Activated gamma-delta T cell (primary cell): ENCODE measurements at regions not wholly inside any gene's neighbourhood (a gene's known extent, or its start where the extent isn't known, plus 50 kb on each side); places are given as distances from the start of the nearest gene placed in this dataset.
"Not testable (repeated sequence)": the region's sequence is repeated elsewhere in the genome, so short reads cannot be mapped to it uniquely, and the experiment has no call there.

Experiments used
- DNase-seq: peaks from one replicate; lab custom pipeline; 2025; lab: John Stamatoyannopoulos, UW

DNA sequence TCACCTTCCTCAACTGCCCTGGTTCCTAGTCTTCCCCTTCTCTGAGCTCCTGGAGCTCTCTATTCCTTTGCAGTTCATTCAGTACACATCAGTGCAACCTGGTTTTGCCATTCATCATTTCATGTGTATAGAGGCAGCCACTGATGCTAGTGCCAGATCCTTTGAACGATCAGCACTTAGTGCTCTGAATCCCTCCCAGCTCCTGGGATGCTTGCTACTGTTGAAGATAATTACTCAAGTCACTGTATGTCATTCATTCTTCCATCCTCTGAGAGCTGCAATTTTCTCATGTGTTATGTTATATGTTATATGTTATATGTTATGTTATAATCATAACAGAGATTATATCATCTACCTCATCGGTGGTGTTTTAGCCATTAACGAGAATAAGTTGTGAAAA, 98.5 kb upstream of the UXS1 start:
- no peak for DNase-seq

DNA sequence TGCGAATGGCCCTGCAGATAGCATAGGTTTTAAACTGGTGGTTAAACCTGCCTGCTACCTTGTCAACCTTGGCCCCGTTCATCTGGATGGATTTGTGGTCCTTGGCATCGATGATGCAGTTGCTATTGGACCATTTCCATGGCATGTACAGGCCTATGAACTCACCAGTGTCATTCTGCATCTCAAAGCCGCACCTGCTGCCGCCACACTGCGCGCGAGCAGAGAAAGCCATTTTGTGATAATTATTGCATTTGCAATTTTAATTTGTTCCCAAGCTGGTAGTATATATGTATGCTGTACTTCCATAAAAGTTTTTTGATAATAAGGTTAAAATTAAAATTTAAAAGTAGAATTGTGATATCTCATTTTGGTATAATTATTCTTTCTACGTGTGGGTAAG, 94.8 kb upstream of the UXS1 start:
- no peak for DNase-seq

DNA sequence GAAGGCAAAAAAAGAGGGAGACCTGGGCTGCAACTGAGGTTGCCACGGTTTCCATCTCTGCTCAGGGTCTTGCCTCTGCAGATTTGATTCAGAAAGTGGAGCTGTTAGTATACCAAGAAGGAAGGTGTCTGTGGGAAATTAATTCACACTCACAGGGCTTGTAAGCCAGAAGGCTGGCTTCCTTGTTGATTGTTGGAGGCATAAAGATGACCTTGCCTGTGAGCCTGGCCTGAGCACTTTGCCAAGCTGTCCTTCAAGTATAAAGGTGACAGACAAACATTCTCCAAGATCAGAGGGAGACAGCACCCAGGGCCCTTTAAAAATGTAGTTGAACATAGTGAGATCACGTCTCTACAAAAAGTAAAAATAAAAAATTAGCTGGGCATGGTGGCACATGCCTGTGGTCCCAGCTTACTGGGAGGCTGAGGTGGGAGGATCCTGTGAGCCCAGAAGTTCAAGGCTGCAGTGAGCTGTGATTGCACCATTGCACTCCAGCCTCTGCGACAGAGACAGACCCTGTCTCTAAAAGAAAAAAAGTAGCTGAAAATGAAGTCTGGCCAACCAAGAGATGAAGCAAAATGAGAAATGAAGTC, 91.2 kb upstream of the UXS1 start:
- DNase-seq, result no peak

DNA sequence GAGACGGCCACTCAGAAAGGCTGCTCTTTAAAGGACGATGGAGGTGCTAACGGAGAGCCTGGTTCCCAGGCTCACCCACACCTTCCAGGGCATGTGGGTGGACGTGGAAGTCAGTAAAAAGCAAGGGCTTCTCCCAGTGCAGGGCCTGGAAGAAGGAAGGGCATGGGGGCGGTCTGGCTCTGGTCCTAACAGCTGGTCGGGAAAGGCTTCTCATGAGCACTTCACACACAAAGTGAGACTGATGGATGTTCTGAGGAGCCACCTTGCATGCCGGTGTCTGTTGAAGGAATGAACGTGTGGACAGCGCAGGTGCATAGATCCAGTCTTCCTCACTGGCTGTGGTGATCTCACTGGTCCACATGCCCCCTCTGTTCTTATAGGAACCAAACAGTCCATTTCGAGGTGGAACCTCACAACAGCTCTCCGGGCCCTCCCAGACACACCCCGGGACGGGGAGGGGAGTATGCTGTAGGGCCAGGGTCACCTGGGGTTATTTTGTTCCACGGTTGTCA, 90.6 kb upstream of the UXS1 start:
- no peak for DNase-seq

DNA sequence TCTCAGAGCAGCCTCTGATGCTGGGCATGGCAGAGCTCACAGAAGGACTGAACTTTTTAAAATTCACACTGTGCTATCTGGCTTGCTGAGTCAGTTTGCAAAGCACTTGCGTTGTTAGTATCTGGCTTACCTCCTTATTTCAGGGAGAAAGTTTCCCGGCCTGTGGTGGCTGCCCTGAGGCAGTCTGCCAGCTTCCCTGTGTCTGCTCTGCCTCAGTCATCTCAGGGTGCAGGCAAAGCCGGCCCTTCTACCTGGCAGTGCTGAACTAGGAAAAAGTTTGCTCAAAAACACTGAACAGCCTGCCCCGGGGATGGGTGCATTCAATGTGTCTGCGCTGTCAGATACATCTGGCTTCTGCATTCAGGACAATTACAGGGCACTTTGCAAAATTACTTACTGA, 90.2 kb upstream of the UXS1 start:
- no peak for DNase-seq

DNA sequence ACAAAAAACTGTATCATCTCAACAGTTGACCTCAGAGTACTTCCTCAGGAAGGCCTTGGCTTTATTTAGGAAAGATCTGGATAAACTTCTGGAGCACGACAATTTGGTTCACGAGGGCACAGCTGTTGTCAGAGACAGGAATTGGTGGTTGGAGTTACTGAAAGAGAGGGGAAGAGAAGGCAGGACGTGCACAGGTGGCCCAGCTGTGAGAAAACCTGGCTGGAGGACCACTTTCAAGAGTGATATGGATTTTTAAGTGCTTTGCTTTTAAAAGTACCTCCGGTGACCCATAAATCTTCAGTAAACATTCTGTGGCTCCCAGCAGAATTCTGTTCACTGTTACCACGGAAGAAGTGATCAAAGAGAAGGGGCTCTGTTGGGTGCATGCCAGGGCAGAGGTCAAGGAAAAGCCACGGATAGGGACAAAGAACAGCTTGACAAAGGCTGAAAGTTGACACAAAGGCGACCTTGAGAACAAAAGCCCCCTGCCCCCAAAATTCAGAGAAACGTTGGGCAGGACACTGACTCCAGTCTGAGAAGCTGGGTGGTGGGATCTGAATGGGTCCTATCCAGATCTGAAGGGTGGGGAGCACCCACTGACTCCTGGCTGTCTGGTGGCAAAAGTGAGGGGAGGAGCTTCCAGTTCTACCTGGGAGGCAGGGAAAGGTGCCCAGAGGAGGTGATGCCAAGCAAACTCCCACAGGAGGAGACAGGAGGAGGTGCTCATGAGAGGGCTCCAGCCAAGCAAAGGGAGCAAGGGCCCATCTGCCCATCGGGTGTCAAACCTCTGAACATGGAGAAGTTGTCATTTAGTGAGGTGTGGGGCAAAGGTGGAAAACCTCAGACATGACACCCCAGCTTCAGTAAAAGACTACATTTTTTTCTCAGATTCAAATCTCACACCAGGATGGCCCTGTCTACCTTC, 89.4 kb upstream of the UXS1 start:
- DNase-seq, result not testable (repeated sequence)

DNA sequence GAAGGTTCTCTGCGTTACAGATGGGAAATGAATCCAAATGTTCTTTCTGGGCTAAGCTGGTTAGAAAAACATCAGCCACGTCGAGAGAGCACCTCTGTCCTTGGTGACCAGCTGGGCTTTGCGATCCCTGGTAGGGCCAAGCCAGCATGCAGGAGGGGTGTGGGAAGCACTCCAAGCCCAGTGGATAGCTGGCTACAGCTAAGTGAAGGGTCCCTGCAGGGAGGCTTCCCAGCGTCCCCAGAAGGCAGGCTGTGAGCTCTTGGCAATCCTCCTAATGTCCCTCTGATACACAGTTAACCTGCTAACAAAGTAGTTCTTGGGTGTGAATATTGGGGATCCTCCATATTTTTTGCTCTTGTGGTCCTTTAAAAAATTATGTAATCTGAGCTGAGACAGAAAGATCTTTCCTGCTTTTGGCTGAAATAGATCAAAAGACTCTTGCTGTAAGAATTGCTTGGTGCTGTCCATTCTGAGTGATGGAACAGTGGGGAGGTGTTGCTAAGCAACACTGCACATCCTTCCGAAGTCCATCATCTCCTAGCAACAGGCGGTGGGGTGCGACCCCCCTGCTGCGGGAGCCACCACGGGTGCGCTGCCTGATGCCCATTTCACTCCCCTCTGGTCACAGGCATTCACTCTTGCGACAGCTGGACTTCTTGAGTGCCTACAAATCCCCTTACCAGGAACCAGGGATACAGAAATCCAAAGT, 88.5 kb upstream of the UXS1 start:
- no peak for DNase-seq

DNA sequence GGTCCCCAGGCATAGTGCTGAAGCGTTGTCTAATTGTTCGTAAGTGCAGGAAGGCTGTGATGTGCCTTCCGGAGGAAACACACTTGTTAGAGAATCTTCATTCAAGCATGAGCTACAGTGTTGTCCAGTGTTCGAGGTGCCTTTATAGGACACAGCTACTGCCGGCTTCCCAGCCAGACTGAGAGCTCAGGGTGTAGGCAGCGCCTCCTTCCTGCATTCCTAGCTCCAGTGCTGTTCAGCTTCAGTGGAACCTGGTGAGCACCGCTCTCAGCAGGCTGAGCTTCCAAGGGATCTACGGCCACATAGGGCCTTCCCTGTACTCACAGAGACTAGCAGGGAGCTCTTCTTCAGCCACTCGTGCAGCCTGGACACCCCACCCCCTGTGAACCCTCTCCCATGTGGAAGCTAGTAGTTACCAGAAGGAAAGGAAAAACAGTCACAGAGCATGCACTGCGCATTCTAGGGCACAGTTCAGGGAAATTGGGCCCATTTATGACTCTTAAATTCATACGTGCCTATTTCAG, 87.9 kb upstream of the UXS1 start:
- DNase-seq, result not testable (repeated sequence)

DNA sequence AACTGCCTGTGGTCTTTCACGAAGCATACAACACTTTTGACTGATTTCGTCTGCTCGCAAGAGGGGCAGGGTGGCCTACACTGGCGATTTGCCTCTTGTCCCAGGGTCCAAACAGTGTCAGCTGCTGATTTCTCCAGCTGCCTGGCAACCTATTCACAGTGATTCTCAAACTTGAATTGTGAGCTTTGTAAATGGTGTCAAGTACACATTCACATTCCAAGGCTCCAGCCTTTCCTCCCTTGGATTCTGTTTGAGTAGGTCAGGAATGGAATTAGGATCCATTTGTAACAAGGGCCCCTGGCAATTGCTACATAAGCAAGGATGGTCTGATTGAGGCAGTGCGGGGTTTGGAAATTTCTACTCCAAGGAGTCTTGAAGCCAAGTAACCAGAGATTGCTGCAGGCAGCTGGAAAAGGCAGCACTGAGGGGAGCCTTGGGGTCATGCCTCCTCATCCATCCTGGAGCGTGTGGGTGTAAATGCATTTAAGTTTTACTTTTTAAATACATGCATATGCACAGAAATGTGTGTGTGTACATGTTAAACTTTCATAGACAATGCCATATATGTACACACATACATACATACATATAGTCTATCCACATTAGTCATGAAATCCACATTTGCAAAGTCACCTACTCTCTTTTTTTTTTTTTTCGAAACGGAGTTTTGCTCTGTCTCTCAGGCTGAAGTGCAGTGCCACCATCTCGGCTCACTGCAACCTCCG, 86.8 kb upstream of the UXS1 start:
- no peak for DNase-seq

DNA sequence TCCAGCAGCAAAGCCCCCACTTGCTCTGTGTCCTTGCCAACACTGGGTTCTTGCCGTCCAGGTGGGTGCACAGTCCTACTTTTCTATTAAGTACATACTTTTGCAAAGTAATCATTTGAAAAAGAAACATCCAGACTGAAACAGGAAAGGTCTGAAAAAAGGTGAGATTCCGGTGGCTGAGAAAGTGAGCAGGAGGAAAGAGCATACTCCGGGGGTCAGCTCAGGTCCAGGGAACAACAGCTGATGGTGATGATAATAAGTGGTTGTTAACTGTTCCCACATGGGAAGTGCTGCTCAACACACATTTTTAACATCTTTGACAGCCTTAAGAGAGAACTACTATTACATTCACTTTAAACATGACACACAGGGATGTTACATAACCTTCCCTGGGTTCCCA, 86.1 kb upstream of the UXS1 start:
- DNase-seq, result no peak

DNA sequence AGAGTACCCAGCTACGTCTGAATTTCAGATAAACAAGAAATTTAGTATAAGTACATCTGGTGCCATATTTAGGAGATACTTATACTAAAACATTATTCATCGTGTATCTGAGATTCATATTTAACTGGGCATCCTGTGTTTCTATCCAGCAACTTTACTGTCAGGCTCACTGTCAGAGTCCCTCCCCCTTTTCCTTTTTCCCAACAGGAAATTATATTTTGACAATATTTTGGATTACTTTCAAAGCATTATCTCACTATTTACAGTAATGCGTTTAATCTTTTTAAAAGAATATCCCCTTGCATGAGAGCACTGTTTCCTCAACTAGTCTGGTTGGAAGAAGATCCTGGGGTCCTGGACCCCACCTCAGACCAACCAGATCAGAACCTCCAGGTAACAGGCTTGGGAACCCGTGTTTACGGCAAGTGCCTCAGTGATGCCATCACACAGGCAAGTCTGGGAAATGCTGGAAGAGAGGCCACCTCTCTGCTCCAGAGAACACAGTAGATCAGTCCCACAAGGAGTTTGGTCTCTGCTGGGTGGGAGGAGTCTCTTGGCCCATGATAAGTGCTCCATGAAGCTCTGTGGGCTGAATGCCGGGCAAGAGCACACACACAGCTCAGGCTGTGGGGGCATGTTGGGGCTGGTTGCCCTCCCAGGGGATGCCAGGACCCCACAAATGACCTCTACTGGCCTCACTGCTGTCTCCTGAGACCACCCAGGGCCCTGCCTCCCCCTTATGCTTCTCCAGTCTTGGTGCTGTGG, 84.2 kb upstream of the UXS1 start:
- DNase-seq, result no peak

DNA sequence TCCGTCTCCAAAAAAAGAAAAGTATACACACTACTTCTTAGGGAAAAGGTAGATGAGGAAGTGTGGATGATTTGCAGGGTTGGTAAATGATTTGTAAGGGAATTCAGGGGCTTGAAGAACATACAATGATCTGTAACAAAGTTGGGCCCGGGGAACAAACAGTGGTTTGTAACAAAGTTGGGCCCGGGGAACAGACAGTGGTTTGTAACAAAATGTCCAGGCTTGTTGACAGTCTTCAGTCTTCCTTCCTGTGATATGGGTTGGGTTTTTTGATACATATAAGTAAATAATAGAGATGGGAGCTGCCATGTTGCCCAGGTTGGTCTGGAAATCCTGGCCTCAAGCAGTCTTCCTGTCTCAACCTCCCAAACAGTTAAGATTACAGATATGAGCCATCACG, 83.3 kb upstream of the UXS1 start:
- DNase-seq, result no peak

DNA sequence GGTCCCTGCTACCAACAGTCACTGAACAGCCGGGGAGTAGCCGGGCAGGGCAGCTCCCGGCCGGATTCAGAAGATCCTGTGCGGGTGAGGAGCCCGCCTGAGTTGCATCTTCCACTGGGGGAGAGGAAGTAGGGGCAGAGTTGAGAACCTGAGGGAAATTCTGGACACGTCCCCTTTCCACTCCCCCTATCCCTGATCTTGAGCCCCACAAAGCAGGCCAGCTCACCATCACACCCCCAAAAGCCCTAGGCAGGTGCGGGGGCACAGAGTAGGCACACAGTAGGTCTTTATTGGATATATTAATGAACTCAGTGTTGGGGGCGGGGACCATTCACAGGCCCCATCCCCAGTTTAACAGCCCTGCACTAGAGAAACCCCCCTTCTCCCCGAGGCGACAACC, 81.9 kb upstream of the UXS1 start:
- no peak for DNase-seq

DNA sequence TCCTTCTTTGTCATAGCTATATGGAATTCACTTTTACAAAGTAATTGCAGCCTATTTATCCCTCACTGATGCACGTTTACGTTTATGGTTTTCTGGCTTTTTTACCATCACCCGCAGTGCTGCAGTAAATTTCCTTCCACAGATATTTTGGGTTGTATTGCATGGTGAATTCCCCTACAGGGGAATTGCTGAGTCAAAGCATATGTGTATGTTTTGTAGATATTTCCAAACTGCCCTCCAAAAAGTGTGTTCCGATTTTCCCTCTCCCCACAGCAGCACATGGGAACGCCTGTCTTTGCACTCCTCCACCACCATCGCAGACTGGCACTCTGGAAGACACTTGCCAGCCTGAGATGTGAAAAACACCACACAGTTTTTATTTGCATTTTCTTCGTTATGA, 80.6 kb upstream of the UXS1 start:
- DNase-seq, result no peak

DNA sequence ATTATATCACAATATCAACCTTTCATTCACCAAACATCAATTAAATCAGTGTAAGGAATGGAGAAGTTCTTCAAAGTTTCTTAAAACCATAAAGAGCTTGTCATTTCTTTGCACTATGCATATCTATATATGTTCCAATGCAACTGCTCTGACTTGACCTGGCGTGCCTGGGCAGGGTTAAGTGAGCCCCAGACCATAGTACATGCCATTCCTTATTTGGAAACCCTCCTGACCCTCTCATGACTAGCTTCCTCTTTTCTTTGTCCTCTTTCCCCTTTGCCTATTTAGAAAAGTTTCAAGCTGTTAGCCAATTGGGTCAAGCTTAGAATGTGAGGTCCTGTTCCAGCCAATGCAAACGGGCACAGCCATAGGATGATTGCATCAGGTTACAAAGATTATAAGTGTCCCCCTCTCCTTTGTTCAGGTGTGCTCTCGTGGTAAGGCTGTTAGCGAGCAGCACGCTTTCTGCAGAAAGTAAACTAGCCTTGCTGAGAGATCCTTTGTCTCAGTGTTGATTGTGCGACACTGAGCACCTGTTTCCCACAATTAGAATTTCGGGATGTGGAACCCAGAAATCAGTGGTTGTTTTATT, 78.2 kb upstream of the UXS1 start:
- DNase-seq, result no peak

DNA sequence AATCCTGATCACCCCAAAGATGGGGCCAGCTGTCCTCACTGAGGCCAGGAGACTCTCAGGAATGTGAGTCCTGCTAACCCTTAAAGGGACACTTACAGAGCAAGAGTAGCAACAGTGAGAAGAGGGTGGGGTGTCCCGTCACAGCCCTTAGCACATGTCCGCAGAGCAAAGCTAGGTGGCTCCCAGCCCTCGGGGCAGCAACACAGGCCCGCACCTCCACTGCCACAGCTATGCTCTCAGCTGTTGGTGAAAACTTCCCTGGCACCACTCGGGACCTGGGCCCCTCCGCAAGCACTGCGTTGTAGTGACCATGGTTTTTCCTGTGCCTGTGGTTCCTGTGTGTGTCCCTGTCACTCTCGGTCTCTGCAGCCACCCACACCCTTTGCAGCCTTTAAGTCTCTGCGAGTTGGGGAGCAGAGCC, 76.4 kb upstream of the UXS1 start:
- DNase-seq, result no peak

DNA sequence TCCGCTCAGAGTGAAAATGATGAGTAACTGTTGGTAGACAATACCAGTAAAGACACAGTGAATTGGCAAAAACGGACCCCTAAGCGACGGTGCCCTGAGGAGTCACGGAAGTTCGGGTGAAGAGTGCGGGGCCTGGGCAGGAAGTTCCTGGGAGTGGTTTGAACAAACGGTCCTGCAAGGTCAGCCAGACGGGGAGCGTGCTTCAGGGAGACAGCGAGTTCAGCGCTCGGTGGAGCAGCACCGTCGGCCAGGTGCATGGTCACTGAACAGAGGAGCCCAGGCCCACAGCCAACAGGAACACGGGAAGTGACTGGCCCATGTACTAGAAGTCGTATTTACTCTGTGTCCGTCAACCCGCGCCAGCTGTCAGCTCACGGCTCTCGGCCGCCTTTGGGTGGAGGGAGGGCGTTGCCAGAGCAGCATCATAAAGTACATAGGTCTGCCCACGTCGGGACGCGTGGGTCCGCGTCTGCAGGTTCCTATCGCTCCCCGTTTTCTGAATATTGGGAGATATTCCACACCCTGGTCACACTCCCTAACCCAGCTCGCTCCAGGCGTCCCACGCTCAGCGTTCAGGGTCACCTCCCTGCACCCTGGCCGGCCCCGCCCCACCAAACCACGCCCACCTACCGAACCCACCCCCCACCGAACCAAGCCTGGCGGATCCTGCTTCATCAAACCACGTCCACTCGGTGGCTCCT, 75.6 kb upstream of the UXS1 start:
- DNase-seq, result no peak

DNA sequence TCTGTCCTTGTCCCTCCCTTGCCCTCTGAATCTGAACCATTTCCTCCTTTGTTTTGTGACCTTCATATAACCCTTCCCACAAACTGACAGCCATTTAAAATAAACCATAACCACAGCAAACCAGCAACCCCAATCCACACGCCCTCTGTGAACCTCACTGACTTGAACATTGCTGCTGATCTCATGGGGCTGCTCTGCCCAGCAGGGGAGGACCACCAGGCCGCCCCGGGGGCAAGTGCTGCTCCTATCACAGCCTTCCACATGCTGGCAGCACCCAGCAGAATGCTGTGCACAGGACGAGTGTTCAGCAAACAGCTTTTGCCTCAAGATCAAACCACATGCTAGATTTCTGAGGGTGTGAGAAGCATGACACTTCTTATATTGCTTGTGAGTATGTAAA, 73.9 kb upstream of the UXS1 start:
- DNase-seq, result peak; percentile 17

DNA sequence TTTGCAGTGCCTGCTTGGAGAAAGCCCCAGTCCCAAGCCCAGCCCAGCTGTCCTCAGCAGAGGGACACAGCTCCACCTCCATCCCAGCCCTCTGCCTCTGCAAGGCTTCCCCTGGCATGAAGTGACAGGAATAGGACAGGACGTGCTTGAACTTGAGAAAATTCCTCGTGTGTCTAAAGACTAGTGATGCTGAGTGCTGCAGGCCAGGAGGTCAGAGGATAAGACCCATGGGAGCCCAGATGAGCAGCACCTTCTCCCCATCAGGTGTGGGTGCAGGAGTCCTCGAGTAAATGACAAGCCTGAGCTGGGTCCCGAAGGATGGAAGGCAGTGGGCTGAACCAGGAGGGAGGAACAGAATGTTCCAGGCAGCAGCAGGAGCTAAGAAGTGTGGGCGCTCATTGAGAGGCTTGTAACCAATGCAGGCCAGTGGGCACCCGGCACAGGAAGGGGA, 67.8 kb upstream of the UXS1 start:
- no peak for DNase-seq

DNA sequence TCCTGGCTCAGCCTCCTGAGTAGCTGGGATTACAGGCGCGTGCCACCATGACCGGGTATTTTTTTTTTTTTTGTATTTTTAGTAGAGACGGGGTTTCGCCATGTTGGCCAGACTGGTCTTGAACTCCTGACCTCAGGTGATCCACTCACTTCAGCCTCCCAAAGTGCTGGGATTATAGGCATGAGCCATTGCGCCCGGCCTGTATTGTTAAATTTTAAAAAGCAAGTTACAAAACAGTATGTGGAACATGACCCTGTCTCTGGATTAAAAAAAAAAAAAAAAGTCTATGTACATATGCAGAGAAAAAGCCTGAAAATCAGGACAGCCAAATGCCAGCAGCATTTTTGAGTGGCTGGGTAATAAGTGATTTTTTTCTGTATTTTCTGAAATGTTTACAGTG, 64.8 kb upstream of the UXS1 start:
- not testable (repeated sequence) for DNase-seq
